NCI-H526 treated with DMSO at 0.1 percent for 48 hours (cell line): ENCODE measurements at regions not wholly inside any gene's neighbourhood (a gene's known extent, or its start where the extent isn't known, plus 50 kb on each side); places are given as distances from the start of the nearest gene placed in this dataset.
"Not testable (repeated sequence)": the region's sequence is repeated elsewhere in the genome, so short reads cannot be mapped to it uniquely, and the experiment has no call there.

Experiments
- DNase-seq: peaks from one replicate; lab custom pipeline; 2025; lab: John Stamatoyannopoulos, UW

DNA sequence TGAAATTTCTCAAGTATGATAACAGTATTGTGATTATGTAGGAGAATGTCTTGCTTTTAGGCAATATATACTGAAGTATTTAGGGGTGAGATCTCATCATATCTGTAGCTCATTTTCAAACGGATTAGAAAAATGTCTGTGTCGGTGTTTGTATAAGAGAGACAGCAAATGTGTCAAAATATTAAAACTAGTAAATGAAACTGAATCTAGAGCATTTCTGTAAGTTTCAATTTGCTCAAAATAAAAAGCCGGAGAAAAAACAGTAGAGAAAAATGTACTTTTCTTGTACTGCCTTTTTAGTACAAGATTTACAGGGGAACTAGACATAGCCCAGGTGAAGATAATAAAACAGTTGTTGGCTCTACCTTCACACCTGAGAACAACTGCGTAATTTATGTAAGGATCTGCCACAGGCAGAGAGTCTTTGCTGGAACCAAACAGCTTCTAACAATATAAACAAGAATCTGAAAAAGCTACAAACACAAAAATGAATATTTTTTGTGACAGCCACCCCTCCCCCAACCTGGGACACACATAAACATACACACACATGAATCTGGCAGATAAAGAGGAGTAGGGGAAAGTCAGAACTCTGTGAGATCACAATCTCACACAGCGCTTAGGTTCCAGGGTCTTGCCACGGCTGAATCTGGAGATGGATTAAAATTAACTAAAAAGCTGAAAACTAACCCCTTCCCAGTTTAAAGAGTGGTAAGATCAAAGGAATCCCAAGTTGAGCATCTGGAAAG lies 153.3 kb downstream of the AVL9 start:
- no peak for DNase-seq

- DNase-seq, result not testable (repeated sequence)
Measured at GRCh38 chr7:32645255-32645654, 150.0 kb downstream of the AVL9 start.

DNA sequence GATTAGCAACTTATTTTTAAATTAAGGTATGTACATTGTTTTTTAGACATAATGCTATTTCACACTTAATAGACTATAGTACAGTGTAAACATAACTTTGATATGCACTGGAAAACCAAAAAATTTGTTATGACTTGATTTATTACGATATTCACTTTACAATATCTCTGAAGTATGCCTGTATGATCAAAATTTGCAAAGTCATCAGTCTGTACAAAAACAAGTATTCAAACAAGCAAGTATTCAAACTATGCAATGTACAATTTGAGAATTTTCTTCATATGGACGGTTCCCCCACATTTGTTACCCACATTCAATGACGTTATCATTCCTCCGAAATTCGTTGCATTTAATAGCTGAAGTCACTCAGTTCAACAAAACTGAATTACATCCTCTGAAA lies 147.9 kb downstream of the AVL9 start:
- no peak for DNase-seq

- DNase-seq, result no peak
Measured at GRCh38 chr7:32639122-32639521, 143.8 kb downstream of the AVL9 start.

DNA sequence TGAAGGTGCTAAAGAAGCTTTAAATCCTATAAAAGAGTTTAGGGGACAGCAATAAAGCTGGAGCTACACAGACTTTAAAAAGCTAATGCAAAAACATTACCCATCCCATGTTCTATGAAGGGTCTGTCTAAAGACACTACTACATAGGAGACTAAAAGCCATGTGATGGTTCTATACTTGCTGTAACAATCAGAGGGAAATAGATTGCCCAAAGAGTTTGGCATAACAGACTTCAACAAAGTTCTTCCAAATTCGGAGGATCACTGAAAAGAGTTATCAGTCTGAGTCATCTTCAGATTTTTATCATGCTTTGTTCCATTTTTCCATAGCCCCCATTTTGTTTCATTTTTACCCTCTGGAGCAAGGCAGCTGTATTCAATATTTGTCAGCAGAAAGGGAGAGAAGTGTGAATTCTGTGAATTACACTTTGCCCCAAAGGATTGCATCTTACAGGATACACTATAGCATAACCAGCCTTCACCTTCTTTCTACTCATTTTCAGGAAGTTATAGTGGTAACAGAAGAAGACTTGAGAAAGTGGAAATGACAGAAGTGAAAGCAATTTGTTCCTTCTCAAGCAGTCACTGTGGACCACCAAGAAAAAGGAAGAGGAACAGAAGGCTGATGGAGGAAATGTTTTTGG lies 143.3 kb downstream of the AVL9 start:
- not testable (repeated sequence) for DNase-seq
